ENCODE measurements at regions not wholly inside any gene's neighbourhood (a gene's known extent, or its start where the extent isn't known, plus 50 kb on each side); places are given as distances from the start of the nearest gene placed in this dataset.

- H3K4me1 ChIP-seq: no peaks in the 10 kb centered on the region
- TF ChIP-seq ESRRA (IDR thresholded peaks at IDR 0.05; ENCODE audit: borderline replicate concordance, low read length) (no peak), HOXA7 (CRISPR knock-in tag; IDR thresholded peaks at IDR 0.05) (no peak), TP53 (CRISPR knock-in tag; IDR thresholded peaks at IDR 0.05) (no peak), JUNB (IDR thresholded peaks at IDR 0.05) (no peak), CHD2 (IDR thresholded peaks at IDR 0.05; ENCODE audit: low read length, partially characterized antibody) (no peak), PBX3 (IDR thresholded peaks at IDR 0.05) (no peak), SREBF2 (IDR thresholded peaks at IDR 0.05) (no peak), ZNF302 (CRISPR knock-in tag; IDR thresholded peaks at IDR 0.05) (no peak), ELK1 (IDR thresholded peaks at IDR 0.05; ENCODE audit: low read depth, low read length) (no peak), CTCF (IDR thresholded peaks at IDR 0.05) (no peak), MAFK (IDR thresholded peaks at IDR 0.05; ENCODE audit: partially characterized antibody) (no peak), BHLHE40 (IDR thresholded peaks at IDR 0.05; ENCODE audit: low read depth, low read length) (no peak), KDM1A (IDR thresholded peaks at IDR 0.05; ENCODE audit: low read depth) (no peak), NFE2L2 (conservative IDR thresholded peaks at IDR 0.05; ENCODE audit: low read length) (no peak), RAD21 (conservative IDR thresholded peaks at IDR 0.05 in 1 of 2, IDR thresholded peaks at IDR 0.05 in 1 of 2) (no peak), HMGXB4 (CRISPR knock-in tag; IDR thresholded peaks at IDR 0.05; ENCODE audit: borderline replicate concordance) (no peak)
- no peak overlapping the region for H3K4me2 ChIP-seq
- H3K9me3 ChIP-seq: no peaks in the 10 kb centered on the region
- DNase-seq (ENCODE audit: low read depth in 1 of 2, low spot score in 1 of 2): no peak
- ATAC-seq: no peak
- FAIRE-seq: no peak
- no peak overlapping the region for H3K4me3 ChIP-seq
- WGBS (ENCODE audit: missing lambda C conversion rate): 69% methylated on average over 3 of the region's 3 CpGs
- ChIA-PET POLR2A (no interaction called here), CTCF (interaction anchor here (0.6 to 4.1 kb wide), 6 partner anchors 105 to 556 kb away, joined by 3 to 52 read pairs (median 15); no protein-coding TSS in a partner anchor)
- H3K27ac ChIP-seq: no peak overlapping the region
These were observed 99.6 kb upstream of the RGS1 start for GRCh38 chr1:192475970-192476369.

GRCh38 chr1:192476802-192477298 is 98.7 kb upstream of the RGS1 start:
- no peak for TF ChIP-seq CBX2 (IDR thresholded peaks at IDR 0.05; ENCODE audit: borderline replicate concordance, low read depth)
- no peak for TF ChIP-seq NFE2L2 (conservative IDR thresholded peaks at IDR 0.05; ENCODE audit: low read length)
- no peak for TF ChIP-seq RAD21 (conservative IDR thresholded peaks at IDR 0.05 in 1 of 2, IDR thresholded peaks at IDR 0.05 in 1 of 2)
- TF ChIP-seq ZNF302 (CRISPR knock-in tag; IDR thresholded peaks at IDR 0.05): no peak
- TF ChIP-seq HDAC2 (IDR thresholded peaks at IDR 0.05): no peak
- TF ChIP-seq RFX5 (IDR thresholded peaks at IDR 0.05): no peak
- no peak for TF ChIP-seq CEBPB (IDR thresholded peaks at IDR 0.05)
- TF ChIP-seq SMC3 (IDR thresholded peaks at IDR 0.05): no peak
- TF ChIP-seq EHF (CRISPR knock-in tag; IDR thresholded peaks at IDR 0.05): no peak
- TF ChIP-seq JUNB (IDR thresholded peaks at IDR 0.05): no peak
- TF ChIP-seq HEYL (CRISPR knock-in tag; IDR thresholded peaks at IDR 0.05): no peak
- Histone ChIP-seq H3K4me1 (no peaks in the 10 kb centered on the region), H3K4me3 (no peak overlapping the region), H3K9me3 (no peaks in the 10 kb centered on the region), H3K27ac (no peak overlapping the region), H3K4me2 (no peak overlapping the region)
- ATAC-seq (no peak), DNase-seq (ENCODE audit: low read depth in 1 of 2, low spot score in 1 of 2) (no peak), FAIRE-seq (no peak)
- ChIA-PET CTCF (interaction anchor here (0.5 to 4.1 kb wide), 27 partner anchors 9 to 645 kb away, joined by 3 to 27 read pairs (median 4); partner anchors contain the start of gene CDC73), POLR2A (interaction anchor here (1.5 kb wide), 1 partner anchor 330 kb away, joined by 6 read pairs; no protein-coding TSS in a partner anchor)
- 68% methylated on average over 12 of the region's 12 CpGs for WGBS (ENCODE audit: missing lambda C conversion rate)

Measured in A549 (cell line).